SJCRH30 (cell line): ENCODE measurements at regions not wholly inside any gene's neighbourhood (a gene's known extent, or its start where the extent isn't known, plus 50 kb on each side); places are given as distances from the start of the nearest gene placed in this dataset.
"Not testable (repeated sequence)": the region's sequence is repeated elsewhere in the genome, so short reads cannot be mapped to it uniquely, and the experiment has no call there.

Experiments
- DNase-seq, 2 experiments: peaks; one replicate each; pipeline ENCODE4 v3.0.0-alpha.2; 2015 to 2020
- H3K27ac ChIP-seq: fragments of 250-450 bp; sonication (Bioruptor Pico); 2 replicates; pipeline ENCODE4 v1.5.1; 2020; ENCODE audit warnings: mild to moderate bottlenecking, moderate library complexity
- H3K27me3 ChIP-seq: fragments of 250-450 bp; sonication (Bioruptor Pico); 2 replicates; pipeline ENCODE4 v1.5.1; 2020; ENCODE audit warnings: mild to moderate bottlenecking, moderate library complexity
- H3K36me3 ChIP-seq: fragments of 250-450 bp; sonication (Bioruptor Pico); 2 replicates; pipeline ENCODE4 v1.5.1; 2020; ENCODE audit warnings: mild to moderate bottlenecking, moderate library complexity
- H3K4me1 ChIP-seq: fragments of 250-450 bp; sonication (Bioruptor Pico); 2 replicates; pipeline ENCODE4 v1.5.1; 2020; ENCODE audit warnings: mild to moderate bottlenecking, moderate library complexity
- H3K4me3 ChIP-seq: fragments of 250-450 bp; sonication (Bioruptor Pico); 2 replicates; pipeline ENCODE4 v1.5.1; 2020; ENCODE audit warnings: mild to moderate bottlenecking, moderate library complexity
- H3K9me3 ChIP-seq: fragments of 250-450 bp; sonication (Bioruptor Pico); replicated peaks from 2 replicates; pipeline ENCODE4 v1.5.1; 2020; ENCODE audit warnings: mild to moderate bottlenecking, moderate library complexity

- Histone ChIP-seq H3K27me3 (no peaks in the 10 kb centered on the region), H3K9me3 (peaks cover 9% of the 10 kb centered on the region), H3K27ac (no peak overlapping the region)
These were observed 88.8 kb downstream of the CPN2 start for GRCh38 chr3:194262176-194262924.

GRCh38 chr3:194262925-194263305, 88.2 kb downstream of the CPN2 start:
- H3K4me3 ChIP-seq, result no peak overlapping the region
- no peak overlapping the region for H3K27ac ChIP-seq
- peaks cover 7% of the 10 kb centered on the region for H3K9me3 ChIP-seq
- DNase-seq, result no peak
- no peaks in the 10 kb centered on the region for H3K27me3 ChIP-seq
- no peaks in the 10 kb centered on the region for H3K36me3 ChIP-seq
- H3K4me1 ChIP-seq, result peaks cover 12% of the 10 kb centered on the region

More at GRCh38 chr3:194262176-194262924, 88.8 kb downstream of the CPN2 start:
- Histone ChIP-seq H3K36me3 (no peaks in the 10 kb centered on the region), H3K4me3 (no peak overlapping the region), H3K4me1 (peaks cover 12% of the 10 kb centered on the region)
- no peak for DNase-seq

GRCh38 chr3:194264631-194265504, 86.3 kb downstream of the CPN2 start:
- H3K27me3 ChIP-seq, DNase-seq, H3K36me3 ChIP-seq, H3K9me3 ChIP-seq, H3K4me3 ChIP-seq: not testable (repeated sequence)
- H3K27ac ChIP-seq, result peak overlapping the region; percentile 70; the same call in 1 of the 2 replicates
- H3K4me1 ChIP-seq, result peaks cover 12% of the 10 kb centered on the region

- H3K27me3 ChIP-seq, result no peaks in the 10 kb centered on the region
- no peaks in the 10 kb centered on the region for H3K36me3 ChIP-seq
- H3K27ac ChIP-seq, result peak overlapping the region; percentile 70
- peaks cover 12% of the 10 kb centered on the region for H3K4me1 ChIP-seq
- peak; percentile 92 for DNase-seq
- H3K4me3 ChIP-seq, result 0 out of 2 replicates have a peak overlapping the region, but pooled peaks have one; percentile 9
- no peaks in the 10 kb centered on the region for H3K9me3 ChIP-seq
These were observed 85.6 kb downstream of the CPN2 start for GRCh38 chr3:194265505-194265892.

GRCh38 chr3:194265996-194266964, 84.8 kb downstream of the CPN2 start:
- Histone ChIP-seq H3K36me3 (no peaks in the 10 kb centered on the region), H3K4me3 (peak overlapping the region; percentile 9; the same call in 1 of the 2 replicates), H3K27ac (peak overlapping the region; percentile 70), H3K4me1 (peaks cover 12% of the 10 kb centered on the region), H3K27me3 (no peaks in the 10 kb centered on the region), H3K9me3 (no peaks in the 10 kb centered on the region)
- DNase-seq, result peak in 1 of 2 experiments; percentile 52

- H3K4me1 ChIP-seq, result peaks cover 12% of the 10 kb centered on the region
- no peaks in the 10 kb centered on the region for H3K36me3 ChIP-seq
- no peaks in the 10 kb centered on the region for H3K9me3 ChIP-seq
- no peak overlapping the region for H3K4me3 ChIP-seq
- DNase-seq, result no peak
- no peaks in the 10 kb centered on the region for H3K27me3 ChIP-seq
- no peak overlapping the region for H3K27ac ChIP-seq
These were observed 83.1 kb downstream of the CPN2 start for GRCh38 chr3:194267744-194268653.

GRCh38 chr3:194268654-194269512, 82.2 kb downstream of the CPN2 start:
- Histone ChIP-seq H3K9me3 (no peaks in the 10 kb centered on the region), H3K36me3 (no peaks in the 10 kb centered on the region), H3K27ac (no peak overlapping the region), H3K27me3 (no peaks in the 10 kb centered on the region), H3K4me3 (no peak overlapping the region), H3K4me1 (peaks cover 12% of the 10 kb centered on the region)
- no peak for DNase-seq

GRCh38 chr3:194269610-194270145, 81.5 kb downstream of the CPN2 start:
- Histone ChIP-seq H3K27ac (no peak overlapping the region), H3K9me3 (no peaks in the 10 kb centered on the region), H3K4me1 (peaks cover 12% of the 10 kb centered on the region), H3K4me3 (no peak overlapping the region), H3K36me3 (no peaks in the 10 kb centered on the region), H3K27me3 (no peaks in the 10 kb centered on the region)
- no peak for DNase-seq

GRCh38 chr3:194270627-194271459, 80.3 kb downstream of the CPN2 start:
- no peak overlapping the region for H3K4me3 ChIP-seq
- peaks cover 11% of the 10 kb centered on the region for H3K4me1 ChIP-seq
- H3K36me3 ChIP-seq, result no peaks in the 10 kb centered on the region
- H3K9me3 ChIP-seq, result no peaks in the 10 kb centered on the region
- H3K27ac ChIP-seq, result no peak overlapping the region
- no peak for DNase-seq
- H3K27me3 ChIP-seq, result no peaks in the 10 kb centered on the region

GRCh38 chr3:194271460-194272035, 79.6 kb downstream of the CPN2 start:
- Histone ChIP-seq H3K9me3 (no peaks in the 10 kb centered on the region), H3K27me3 (no peaks in the 10 kb centered on the region), H3K4me3 (no peak overlapping the region), H3K36me3 (no peaks in the 10 kb centered on the region), H3K27ac (no peak overlapping the region), H3K4me1 (peaks cover 5% of the 10 kb centered on the region)
- no peak for DNase-seq

- Histone ChIP-seq H3K4me3 (no peak overlapping the region), H3K36me3 (no peaks in the 10 kb centered on the region), H3K27ac (no peak overlapping the region), H3K9me3 (no peaks in the 10 kb centered on the region), H3K27me3 (no peaks in the 10 kb centered on the region), H3K4me1 (peaks cover 7% of the 10 kb centered on the region)
- DNase-seq, result no peak
These were observed 78.9 kb downstream of the CPN2 start for GRCh38 chr3:194272221-194272620.
